ENCODE measurements at regions not wholly inside any gene's neighbourhood (a gene's known extent, or its start where the extent isn't known, plus 50 kb on each side); places are given as distances from the start of the nearest gene placed in this dataset.

DNA sequence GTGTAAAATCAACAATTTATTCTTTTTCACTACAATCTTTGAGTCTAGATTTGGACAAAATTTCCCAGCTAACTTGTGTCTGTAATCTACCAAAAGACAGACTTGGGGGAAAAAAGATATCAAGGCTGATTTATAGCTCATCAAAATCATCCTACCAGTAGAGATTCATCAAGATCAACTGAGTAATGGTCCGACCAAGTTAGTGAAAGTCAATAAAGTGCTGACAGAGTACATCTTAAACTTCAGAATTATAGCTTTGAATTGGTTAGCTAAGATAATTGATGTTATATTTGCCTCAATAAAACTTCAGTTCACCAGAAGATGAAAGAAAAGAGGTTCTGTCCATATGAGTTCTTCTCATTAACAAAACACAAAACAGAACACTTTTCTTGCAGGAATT is 207.1 kb upstream of the KYNU start:
- Histone ChIP-seq H3K4me3 (ENCODE audit: low read length, poor library complexity, severe bottlenecking) (no peak overlapping the region), H3K4me2 (ENCODE audit: low read depth, low read length, poor library complexity, severe bottlenecking) (no peak overlapping the region), H3K27me3 (ENCODE audit: insufficient read depth, low read length, poor library complexity, severe bottlenecking) (no peaks in the 10 kb centered on the region), H3K4me1 (ENCODE audit: insufficient read depth, low read length, poor library complexity, severe bottlenecking) (no peaks in the 10 kb centered on the region), H3K9ac (ENCODE audit: low read depth, low read length, poor library complexity, severe bottlenecking) (no peak overlapping the region), H2AFZ (ENCODE audit: low read length) (no peak overlapping the region), H4K20me1 (ENCODE audit: insufficient read depth, low read length, poor library complexity, severe bottlenecking) (no peaks in the 10 kb centered on the region), H3K79me2 (ENCODE audit: insufficient read depth, low read length) (no peaks in the 10 kb centered on the region), H3K9me2 (replicated peaks; ENCODE audit: low read depth, low read length) (no peaks in the 10 kb centered on the region), H3K36me3 (ENCODE audit: insufficient read depth, low read length) (no peaks in the 10 kb centered on the region), H3K9me3 (ENCODE audit: insufficient read depth, low read depth, low read length) (no peaks in the 10 kb centered on the region), H3F3A (ENCODE audit: low read depth) (no peaks in the 10 kb centered on the region)
- no peak for TF ChIP-seq EZH2phosphoT487 (IDR thresholded peaks at IDR 0.05; ENCODE audit: borderline replicate concordance)

DNA sequence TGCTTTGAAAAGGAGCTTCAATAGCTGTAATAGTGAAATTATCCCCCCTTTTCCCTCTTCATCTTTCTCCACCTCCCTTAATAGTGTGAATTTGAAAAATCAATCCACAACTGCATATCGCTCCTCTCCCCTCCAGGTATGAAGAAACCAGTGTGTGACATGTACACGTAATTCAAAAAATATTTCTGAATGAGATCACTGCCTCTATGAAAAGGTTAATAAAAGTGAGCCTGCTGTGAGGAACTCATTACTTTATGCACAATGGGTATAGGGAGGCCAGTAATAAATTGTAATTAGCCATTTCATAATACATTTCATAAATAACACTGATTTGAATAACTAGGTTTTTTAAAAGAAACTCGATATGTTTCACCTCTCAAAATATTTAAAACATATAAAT is 209.0 kb upstream of the KYNU start:
- Histone ChIP-seq H3K4me1 (ENCODE audit: insufficient read depth, low read length, poor library complexity, severe bottlenecking) (no peaks in the 10 kb centered on the region), H3K9me3 (ENCODE audit: insufficient read depth, low read depth, low read length) (no peaks in the 10 kb centered on the region), H3K9ac (ENCODE audit: low read depth, low read length, poor library complexity, severe bottlenecking) (no peak overlapping the region), H3F3A (ENCODE audit: low read depth) (no peaks in the 10 kb centered on the region), H3K27me3 (ENCODE audit: insufficient read depth, low read length, poor library complexity, severe bottlenecking) (no peaks in the 10 kb centered on the region), H3K36me3 (ENCODE audit: insufficient read depth, low read length) (no peaks in the 10 kb centered on the region), H3K4me3 (ENCODE audit: low read length, poor library complexity, severe bottlenecking) (no peak overlapping the region), H4K20me1 (ENCODE audit: insufficient read depth, low read length, poor library complexity, severe bottlenecking) (no peaks in the 10 kb centered on the region), H2AFZ (ENCODE audit: low read length) (no peak overlapping the region), H3K4me2 (ENCODE audit: low read depth, low read length, poor library complexity, severe bottlenecking) (no peak overlapping the region), H3K9me2 (replicated peaks; ENCODE audit: low read depth, low read length) (no peaks in the 10 kb centered on the region), H3K79me2 (ENCODE audit: insufficient read depth, low read length) (no peaks in the 10 kb centered on the region)
- TF ChIP-seq, protein P1, sequence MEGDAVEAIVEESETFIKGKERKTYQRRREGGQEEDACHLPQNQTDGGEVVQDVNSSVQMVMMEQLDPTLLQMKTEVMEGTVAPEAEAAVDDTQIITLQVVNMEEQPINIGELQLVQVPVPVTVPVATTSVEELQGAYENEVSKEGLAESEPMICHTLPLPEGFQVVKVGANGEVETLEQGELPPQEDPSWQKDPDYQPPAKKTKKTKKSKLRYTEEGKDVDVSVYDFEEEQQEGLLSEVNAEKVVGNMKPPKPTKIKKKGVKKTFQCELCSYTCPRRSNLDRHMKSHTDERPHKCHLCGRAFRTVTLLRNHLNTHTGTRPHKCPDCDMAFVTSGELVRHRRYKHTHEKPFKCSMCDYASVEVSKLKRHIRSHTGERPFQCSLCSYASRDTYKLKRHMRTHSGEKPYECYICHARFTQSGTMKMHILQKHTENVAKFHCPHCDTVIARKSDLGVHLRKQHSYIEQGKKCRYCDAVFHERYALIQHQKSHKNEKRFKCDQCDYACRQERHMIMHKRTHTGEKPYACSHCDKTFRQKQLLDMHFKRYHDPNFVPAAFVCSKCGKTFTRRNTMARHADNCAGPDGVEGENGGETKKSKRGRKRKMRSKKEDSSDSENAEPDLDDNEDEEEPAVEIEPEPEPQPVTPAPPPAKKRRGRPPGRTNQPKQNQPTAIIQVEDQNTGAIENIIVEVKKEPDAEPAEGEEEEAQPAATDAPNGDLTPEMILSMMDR (conservative IDR thresholded peaks at IDR 0.05; ENCODE audit: low read length): no peak
- no peak for TF ChIP-seq EZH2phosphoT487 (IDR thresholded peaks at IDR 0.05; ENCODE audit: borderline replicate concordance)

DNA sequence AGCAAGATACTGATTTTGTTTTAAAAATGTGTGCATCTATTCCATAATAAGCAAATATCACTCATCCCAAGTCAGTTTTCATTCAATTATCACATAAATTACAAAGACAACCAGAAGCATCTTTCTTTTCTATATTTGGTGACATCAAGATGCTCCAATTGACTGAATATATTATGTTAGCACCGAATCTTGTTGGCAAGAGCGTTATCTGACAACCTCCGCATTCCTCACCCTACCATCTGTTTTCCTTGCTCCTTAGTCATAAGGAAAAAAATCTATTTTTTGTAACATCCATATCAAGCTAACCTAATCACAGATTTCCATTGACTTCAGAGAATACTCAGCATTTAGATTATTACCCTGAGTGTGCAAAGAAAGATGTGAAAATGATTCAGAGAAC is 212.2 kb upstream of the KYNU start:
- Histone ChIP-seq H2AFZ (ENCODE audit: low read length) (no peak overlapping the region), H3K27me3 (ENCODE audit: insufficient read depth, low read length, poor library complexity, severe bottlenecking) (no peaks in the 10 kb centered on the region), H4K20me1 (ENCODE audit: insufficient read depth, low read length, poor library complexity, severe bottlenecking) (no peaks in the 10 kb centered on the region), H3F3A (ENCODE audit: low read depth) (no peaks in the 10 kb centered on the region), H3K4me1 (ENCODE audit: insufficient read depth, low read length, poor library complexity, severe bottlenecking) (no peaks in the 10 kb centered on the region), H3K4me3 (ENCODE audit: low read length, poor library complexity, severe bottlenecking) (no peak overlapping the region), H3K9ac (ENCODE audit: low read depth, low read length, poor library complexity, severe bottlenecking) (no peak overlapping the region), H3K36me3 (ENCODE audit: insufficient read depth, low read length) (no peaks in the 10 kb centered on the region), H3K9me3 (ENCODE audit: insufficient read depth, low read depth, low read length) (no peaks in the 10 kb centered on the region), H3K9me2 (replicated peaks; ENCODE audit: low read depth, low read length) (no peaks in the 10 kb centered on the region), H3K79me2 (ENCODE audit: insufficient read depth, low read length) (no peaks in the 10 kb centered on the region), H3K4me2 (ENCODE audit: low read depth, low read length, poor library complexity, severe bottlenecking) (no peak overlapping the region)
- TF ChIP-seq, protein P1 (conservative IDR thresholded peaks at IDR 0.05; ENCODE audit: low read length): no peak
- no peak for TF ChIP-seq EZH2phosphoT487 (IDR thresholded peaks at IDR 0.05; ENCODE audit: borderline replicate concordance)

DNA sequence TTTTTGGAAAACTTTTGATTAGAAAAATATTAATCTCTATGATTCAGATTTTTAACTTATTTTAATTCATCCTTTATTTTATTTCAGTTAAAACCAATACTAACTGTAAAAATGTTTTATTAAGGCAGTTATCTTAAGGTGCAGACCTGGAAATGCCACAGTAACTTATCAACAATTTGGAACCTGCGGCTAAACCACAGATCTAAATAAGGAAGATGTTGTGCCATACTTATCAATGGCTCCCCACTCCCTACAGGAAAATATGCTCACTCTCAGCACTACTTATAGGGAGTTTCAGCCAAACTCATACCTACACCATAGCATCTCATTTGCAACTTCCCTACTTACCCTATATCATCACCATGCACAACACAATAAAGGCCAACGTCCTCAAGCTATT is 226.9 kb upstream of the KYNU start:
- no peak overlapping the region for H3K4me2 ChIP-seq (ENCODE audit: low read depth, low read length, poor library complexity, severe bottlenecking)
- H3F3A ChIP-seq (ENCODE audit: low read depth): no peaks in the 10 kb centered on the region
- H3K9ac ChIP-seq (ENCODE audit: low read depth, low read length, poor library complexity, severe bottlenecking): no peak overlapping the region
- H3K36me3 ChIP-seq (ENCODE audit: insufficient read depth, low read length): no peaks in the 10 kb centered on the region
- no peaks in the 10 kb centered on the region for H4K20me1 ChIP-seq (ENCODE audit: insufficient read depth, low read length, poor library complexity, severe bottlenecking)
- no peak overlapping the region for H2AFZ ChIP-seq (ENCODE audit: low read length)
- no peaks in the 10 kb centered on the region for H3K79me2 ChIP-seq (ENCODE audit: insufficient read depth, low read length)
- no peak for TF ChIP-seq EZH2phosphoT487 (IDR thresholded peaks at IDR 0.05; ENCODE audit: borderline replicate concordance)
- TF ChIP-seq, protein P1 (conservative IDR thresholded peaks at IDR 0.05; ENCODE audit: low read length): no peak
- no peaks in the 10 kb centered on the region for H3K4me1 ChIP-seq (ENCODE audit: insufficient read depth, low read length, poor library complexity, severe bottlenecking)
- no peaks in the 10 kb centered on the region for H3K27me3 ChIP-seq (ENCODE audit: insufficient read depth, low read length, poor library complexity, severe bottlenecking)
- no peaks in the 10 kb centered on the region for H3K9me2 ChIP-seq (replicated peaks; ENCODE audit: low read depth, low read length)
- no peak overlapping the region for H3K4me3 ChIP-seq (ENCODE audit: low read length, poor library complexity, severe bottlenecking)
- H3K9me3 ChIP-seq (ENCODE audit: insufficient read depth, low read depth, low read length): no peaks in the 10 kb centered on the region

All from Loucy (cell line).